ENCODE measurements at regions not wholly inside any gene's neighbourhood (a gene's known extent, or its start where the extent isn't known, plus 50 kb on each side); places are given as distances from the start of the nearest gene placed in this dataset.
"Not testable (repeated sequence)": the region's sequence is repeated elsewhere in the genome, so short reads cannot be mapped to it uniquely, and the experiment has no call there.

- peaks cover 42% of the 10 kb centered on the region for H3K27me3 Mint-ChIP-seq
Observed at GRCh38 chr7:26978146-26978545, 113.8 kb upstream of the SKAP2 start.

GRCh38 chr7:26976840-26977239, 112.5 kb upstream of the SKAP2 start:
- H3K9me3 Mint-ChIP-seq = peaks cover 9% of the 10 kb centered on the region
- no peaks in the 10 kb centered on the region for H3K4me1 Mint-ChIP-seq
- no peak overlapping the region for H3K27ac Mint-ChIP-seq
- no peak overlapping the region for H3K4me3 Mint-ChIP-seq
- no peaks in the 10 kb centered on the region for H3K36me3 Mint-ChIP-seq
- ATAC-seq = no peak
- peaks cover 29% of the 10 kb centered on the region for H3K27me3 Mint-ChIP-seq

More at GRCh38 chr7:26978146-26978545, 113.8 kb upstream of the SKAP2 start:
- Mint-ChIP-seq H3K9me3 (no peaks in the 10 kb centered on the region), H3K4me3 (no peak overlapping the region), H3K4me1 (no peaks in the 10 kb centered on the region), H3K27ac (no peak overlapping the region), H3K36me3 (no peaks in the 10 kb centered on the region)
- no peak for ATAC-seq

- not testable (repeated sequence) for H3K27ac Mint-ChIP-seq, H3K4me3 Mint-ChIP-seq, H3K4me1 Mint-ChIP-seq, ATAC-seq, H3K36me3 Mint-ChIP-seq, H3K27me3 Mint-ChIP-seq
- peaks cover 20% of the 10 kb centered on the region for H3K9me3 Mint-ChIP-seq
Observed at GRCh38 chr7:26971924-26972323, 107.5 kb upstream of the SKAP2 start.

- Mint-ChIP-seq H3K4me1 (peaks cover 8% of the 10 kb centered on the region), H3K27ac (no peak overlapping the region), H3K27me3 (no peaks in the 10 kb centered on the region), H3K9me3 (peaks cover under 1% of the 10 kb centered on the region), H3K4me3 (no peak overlapping the region), H3K36me3 (no peaks in the 10 kb centered on the region)
- ATAC-seq = no peak
Observed at GRCh38 chr7:26965724-26966123, 101.3 kb upstream of the SKAP2 start.

- Mint-ChIP-seq H3K9me3 (no peaks in the 10 kb centered on the region), H3K4me1 (peaks cover 8% of the 10 kb centered on the region), H3K4me3 (no peak overlapping the region), H3K27me3 (peaks cover 4% of the 10 kb centered on the region), H3K27ac (no peak overlapping the region), H3K36me3 (no peaks in the 10 kb centered on the region)
- ATAC-seq = no peak
Observed at GRCh38 chr7:26964156-26964808, 99.9 kb upstream of the SKAP2 start.

GRCh38 chr7:26959290-26959689, 94.9 kb upstream of the SKAP2 start:
- no peak overlapping the region for H3K27ac Mint-ChIP-seq
- peaks cover 26% of the 10 kb centered on the region for H3K27me3 Mint-ChIP-seq
- no peaks in the 10 kb centered on the region for H3K9me3 Mint-ChIP-seq
- peaks cover 3% of the 10 kb centered on the region for H3K4me1 Mint-ChIP-seq
- no peaks in the 10 kb centered on the region for H3K36me3 Mint-ChIP-seq
- H3K4me3 Mint-ChIP-seq = no peak overlapping the region
- ATAC-seq = no peak

DNA sequence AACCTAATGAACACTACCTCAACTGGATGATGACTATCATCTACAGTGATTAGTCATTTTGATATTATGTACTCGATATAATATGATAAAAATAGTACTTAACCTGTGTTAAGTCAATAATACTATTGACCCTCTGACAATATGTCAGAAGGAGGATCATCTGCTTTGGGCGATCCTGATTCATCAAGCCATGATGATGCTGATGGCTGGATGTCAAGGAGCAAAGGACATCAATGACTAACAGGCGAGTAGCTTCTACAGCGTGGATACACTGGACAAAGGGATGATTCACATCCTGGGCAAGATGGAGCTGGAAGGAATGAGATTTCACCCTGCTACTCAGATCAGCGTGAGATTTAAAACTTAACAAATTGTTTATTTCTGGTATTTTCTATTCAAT, 94.4 kb upstream of the SKAP2 start:
- H3K4me1 Mint-ChIP-seq = no peaks in the 10 kb centered on the region
- H3K36me3 Mint-ChIP-seq = no peaks in the 10 kb centered on the region
- no peak overlapping the region for H3K4me3 Mint-ChIP-seq

GRCh38 chr7:26955516-26955915, 91.1 kb upstream of the SKAP2 start:
- H3K4me1 Mint-ChIP-seq = no peaks in the 10 kb centered on the region
- H3K9me3 Mint-ChIP-seq = no peaks in the 10 kb centered on the region
- H3K27me3 Mint-ChIP-seq = peaks cover 26% of the 10 kb centered on the region
- no peaks in the 10 kb centered on the region for H3K36me3 Mint-ChIP-seq
- no peak for ATAC-seq
- H3K4me3 Mint-ChIP-seq = no peak overlapping the region
- H3K27ac Mint-ChIP-seq = no peak overlapping the region

More for the DNA sequence above, 94.4 kb upstream of the SKAP2 start:
- no peaks in the 10 kb centered on the region for H3K9me3 Mint-ChIP-seq
- H3K27ac Mint-ChIP-seq = no peak overlapping the region
- no peak for ATAC-seq
- peaks cover 26% of the 10 kb centered on the region for H3K27me3 Mint-ChIP-seq

DNA sequence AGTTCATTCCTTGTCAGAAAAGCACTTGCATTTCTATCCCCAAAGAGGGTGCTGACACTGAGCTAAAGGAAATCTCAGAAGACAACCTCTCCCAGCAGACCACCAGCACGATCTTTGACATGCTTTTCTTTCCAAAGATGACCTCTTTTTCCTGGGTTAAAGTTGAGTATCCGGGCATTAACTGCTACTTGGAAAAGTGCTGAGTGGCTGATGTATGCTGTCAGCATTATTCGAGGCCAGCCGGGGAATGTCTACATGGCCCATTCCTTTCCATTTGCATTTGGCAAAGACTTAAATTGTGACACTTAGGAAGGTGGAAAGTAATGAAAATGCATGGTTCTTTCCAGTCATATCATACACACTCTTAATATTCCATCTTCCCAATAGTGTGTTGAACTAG, 90.6 kb upstream of the SKAP2 start:
- Mint-ChIP-seq H3K27me3 (peaks cover 26% of the 10 kb centered on the region), H3K36me3 (no peaks in the 10 kb centered on the region), H3K4me3 (no peak overlapping the region), H3K4me1 (no peaks in the 10 kb centered on the region), H3K27ac (no peak overlapping the region), H3K9me3 (no peaks in the 10 kb centered on the region)
- ATAC-seq = no peak

DNA sequence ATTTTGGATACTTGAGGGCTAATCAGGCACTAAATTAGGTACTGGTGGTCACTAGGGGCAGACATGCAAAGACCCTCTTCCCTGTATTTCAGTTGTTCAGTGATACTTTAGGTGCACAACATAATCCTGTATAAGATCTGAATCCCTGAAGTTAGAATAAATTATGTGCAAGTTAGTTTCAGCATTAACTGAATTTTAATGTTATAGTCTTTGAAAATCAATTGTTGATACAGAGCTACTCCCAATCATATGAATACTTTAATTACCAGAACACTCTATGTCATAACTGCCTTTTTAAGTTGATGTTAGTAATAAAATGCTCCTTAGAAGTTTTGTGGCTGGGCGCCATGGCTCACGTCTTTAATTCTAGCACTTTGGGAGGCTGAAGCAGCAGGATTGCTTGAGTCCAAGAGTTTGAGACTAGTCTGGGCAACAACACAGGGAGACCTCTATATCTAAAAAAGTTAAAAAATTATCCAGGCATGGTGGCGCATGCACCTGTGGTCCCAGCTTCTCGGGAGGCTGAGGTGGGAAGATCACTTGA, 87.1 kb upstream of the SKAP2 start:
- Mint-ChIP-seq H3K36me3 (no peaks in the 10 kb centered on the region), H3K4me1 (no peaks in the 10 kb centered on the region), H3K9me3 (no peaks in the 10 kb centered on the region), H3K4me3 (no peak overlapping the region), H3K27ac (no peak overlapping the region), H3K27me3 (peaks cover 17% of the 10 kb centered on the region)
- ATAC-seq = no peak

- Mint-ChIP-seq H3K36me3 (no peaks in the 10 kb centered on the region), H3K27me3 (peaks cover 18% of the 10 kb centered on the region), H3K27ac (no peak overlapping the region), H3K9me3 (no peaks in the 10 kb centered on the region), H3K4me3 (no peak overlapping the region), H3K4me1 (no peaks in the 10 kb centered on the region)
- ATAC-seq = no peak
Observed at GRCh38 chr7:26950889-26951288, 86.5 kb upstream of the SKAP2 start.

GRCh38 chr7:26949319-26949718, 84.9 kb upstream of the SKAP2 start:
- no peak for ATAC-seq
- H3K27ac Mint-ChIP-seq = no peak overlapping the region
- H3K9me3 Mint-ChIP-seq = no peaks in the 10 kb centered on the region
- H3K4me3 Mint-ChIP-seq = no peak overlapping the region
- H3K36me3 Mint-ChIP-seq = no peaks in the 10 kb centered on the region
- no peaks in the 10 kb centered on the region for H3K4me1 Mint-ChIP-seq
- H3K27me3 Mint-ChIP-seq = peaks cover 12% of the 10 kb centered on the region

DNA sequence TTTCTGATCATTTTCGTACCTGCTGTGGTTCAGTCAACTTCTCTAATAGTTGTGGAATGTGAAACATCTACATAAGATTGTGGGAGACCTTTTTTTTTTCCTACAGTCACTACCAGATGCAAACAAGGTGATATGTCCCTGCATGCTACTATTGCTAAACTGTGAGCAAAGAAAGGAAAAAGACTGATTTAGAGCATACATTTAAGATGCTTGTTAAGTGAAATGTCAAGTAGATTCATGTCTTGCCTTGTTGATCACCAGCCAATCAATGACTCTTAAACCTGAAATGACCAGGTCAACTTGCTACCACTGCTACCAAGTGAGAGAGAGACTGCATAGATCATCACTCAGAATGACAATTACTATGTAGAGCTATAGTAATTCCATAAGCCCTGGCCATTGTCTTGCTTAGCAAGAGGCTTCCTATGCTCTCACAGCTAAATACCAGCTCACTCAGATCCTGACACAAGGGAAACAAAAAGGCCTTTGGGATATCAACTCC, 84.3 kb upstream of the SKAP2 start:
- H3K9me3 Mint-ChIP-seq = no peaks in the 10 kb centered on the region
- H3K4me1 Mint-ChIP-seq = no peaks in the 10 kb centered on the region
- H3K4me3 Mint-ChIP-seq = no peak overlapping the region
- no peak overlapping the region for H3K27ac Mint-ChIP-seq
- peaks cover 12% of the 10 kb centered on the region for H3K27me3 Mint-ChIP-seq
- no peak for ATAC-seq
- H3K36me3 Mint-ChIP-seq = no peaks in the 10 kb centered on the region

DNA sequence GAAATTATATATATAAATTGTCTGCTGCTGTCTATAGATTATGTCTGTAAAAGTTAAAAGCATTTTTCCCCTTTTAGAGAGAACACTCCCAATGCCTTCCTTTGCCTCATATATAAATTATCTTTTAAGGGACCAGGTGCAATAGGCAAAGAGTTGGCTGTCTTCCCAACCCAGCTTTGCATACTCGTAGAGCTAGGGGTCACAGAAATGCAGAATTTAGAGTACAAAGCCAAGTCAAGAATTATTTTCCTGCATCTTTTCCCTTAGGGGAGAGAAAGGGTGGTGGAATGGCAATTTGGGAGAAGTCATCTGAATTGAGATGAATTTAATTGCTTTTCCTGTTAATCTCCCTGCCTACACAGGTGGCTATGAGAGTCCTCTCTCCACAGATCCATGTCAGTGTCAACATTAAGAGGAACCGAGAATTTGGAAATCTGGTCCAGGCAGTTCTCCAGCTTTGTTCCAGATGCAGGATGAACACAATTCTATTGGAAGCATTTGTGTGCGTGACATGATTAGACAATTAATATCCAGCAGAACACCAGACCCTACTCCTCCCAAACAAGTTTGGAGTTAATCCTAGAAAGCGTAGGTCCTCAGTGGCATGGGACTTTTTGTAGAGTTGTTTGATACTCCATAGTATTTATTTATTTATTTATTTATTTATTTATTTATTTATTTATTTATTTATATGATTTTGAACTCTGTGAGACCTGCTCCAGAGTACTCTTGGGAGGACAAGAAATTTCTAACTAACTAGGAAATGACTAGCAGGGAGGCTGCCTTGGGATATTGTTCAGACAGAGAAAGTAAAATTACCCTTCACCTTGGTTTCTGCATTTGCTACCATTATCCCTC, 80.3 kb upstream of the SKAP2 start:
- Mint-ChIP-seq H3K27me3 (peaks cover 12% of the 10 kb centered on the region), H3K4me3 (no peak overlapping the region), H3K36me3 (no peaks in the 10 kb centered on the region), H3K4me1 (no peaks in the 10 kb centered on the region), H3K27ac (no peak overlapping the region), H3K9me3 (no peaks in the 10 kb centered on the region)
- no peak for ATAC-seq

DNA sequence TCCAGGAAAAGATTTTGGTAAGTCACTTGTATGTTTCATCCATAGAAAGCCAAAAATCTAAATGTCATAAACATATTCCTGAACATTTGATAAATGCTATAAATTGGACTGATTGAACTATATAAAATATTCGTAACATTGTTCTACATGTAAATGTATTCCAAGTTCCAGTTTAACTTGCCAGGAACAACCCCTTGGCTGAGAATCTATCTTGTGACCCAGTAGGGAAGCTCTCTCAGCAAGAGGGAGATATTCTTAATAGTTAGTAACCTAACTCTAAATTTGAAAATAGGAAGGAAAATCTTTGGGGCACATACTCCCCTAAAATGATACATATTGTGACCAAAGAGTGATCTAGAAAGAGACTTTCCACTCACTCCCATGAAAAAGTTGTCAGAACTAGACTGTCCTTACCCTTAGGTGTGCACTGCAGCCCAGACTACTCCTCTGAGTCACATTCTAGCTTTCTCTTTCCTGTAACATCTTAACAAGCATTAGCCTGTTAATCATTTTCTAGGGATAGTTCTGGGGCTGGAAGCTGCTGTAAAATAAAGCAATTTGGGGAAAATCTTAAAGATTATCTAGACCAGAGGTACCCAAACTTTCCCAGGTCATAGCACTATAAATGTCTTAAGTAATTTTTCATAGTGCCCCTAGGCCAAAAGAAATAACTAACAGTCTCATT, 73.7 kb upstream of the SKAP2 start:
- no peak overlapping the region for H3K4me3 Mint-ChIP-seq
- H3K9me3 Mint-ChIP-seq = no peaks in the 10 kb centered on the region
- ATAC-seq = no peak
- H3K27ac Mint-ChIP-seq = no peak overlapping the region
- H3K36me3 Mint-ChIP-seq = no peaks in the 10 kb centered on the region
- H3K27me3 Mint-ChIP-seq = peaks cover 6% of the 10 kb centered on the region
- no peaks in the 10 kb centered on the region for H3K4me1 Mint-ChIP-seq
